Neural crest cell (in vitro differentiated cells): ENCODE measurements at regions not wholly inside any gene's neighbourhood (a gene's known extent, or its start where the extent isn't known, plus 50 kb on each side); places are given as distances from the start of the nearest gene placed in this dataset.

Source experiments
- DNase-seq: peaks from one replicate; pipeline ENCODE4 v3.0.0; 2021; ENCODE audit warnings: low read depth, mixed read lengths, low spot score
- H3K27ac Mint-ChIP-seq: one replicate; pipeline ENCODE4 v1.8.0; 2021; ENCODE audit warnings: mild to moderate bottlenecking, mixed read lengths; ENCODE audit not compliant: unreplicated experiment
- H3K27me3 Mint-ChIP-seq: 2 replicates; pipeline ENCODE4 v1.8.0; 2021; ENCODE audit warnings: low read depth, mild to moderate bottlenecking, mixed read lengths
- H3K36me3 Mint-ChIP-seq: 2 replicates; pipeline ENCODE4 v1.8.0; 2021; ENCODE audit warnings: low read depth, mild to moderate bottlenecking, mixed read lengths
- H3K4me1 Mint-ChIP-seq: 2 replicates; pipeline ENCODE4 v1.8.0; 2021; ENCODE audit warnings: mixed read lengths
- H3K4me3 Mint-ChIP-seq: one replicate; pipeline ENCODE4 v1.8.0; 2021; ENCODE audit warnings: mild to moderate bottlenecking, mixed read lengths
- H3K9me3 Mint-ChIP-seq: 2 replicates; pipeline ENCODE4 v1.8.0; 2021; ENCODE audit warnings: mixed read lengths
- TF ChIP-seq, protein P1 (sequence below): fragments of 200-600 bp; sonication (generic); conservative IDR thresholded peaks from 2 replicates; pipeline ENCODE4 v1.5.0; 2021; ENCODE audit warnings: antibody characterized with exemption, mild to moderate bottlenecking

DNA sequence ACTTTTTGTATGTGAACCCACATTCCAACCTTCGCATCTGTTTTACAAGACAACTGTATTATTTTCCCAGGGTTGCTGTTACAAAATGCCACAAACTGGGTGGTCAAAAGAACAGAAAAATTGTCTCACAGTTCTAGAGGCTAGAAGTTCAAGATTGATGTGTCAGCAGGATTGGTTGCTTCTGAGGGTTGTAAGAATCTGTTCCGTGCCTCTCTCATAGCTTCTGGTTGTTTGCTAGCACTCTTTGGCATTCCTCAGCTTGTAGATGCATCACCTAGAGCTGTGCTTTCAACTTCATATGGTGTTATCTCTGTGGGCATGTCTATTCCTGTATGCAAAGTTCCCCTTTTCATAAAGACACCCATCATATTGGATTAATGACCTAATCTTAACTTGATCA lies 1067.2 kb downstream of the EPHA7 start:
- Mint-ChIP-seq H3K4me1 (no peaks in the 10 kb centered on the region), H3K9me3 (peaks cover 2% of the 10 kb centered on the region), H3K27ac (no peak overlapping the region), H3K4me3 (no peak overlapping the region), H3K27me3 (no peaks in the 10 kb centered on the region), H3K36me3 (no peaks in the 10 kb centered on the region)
- no peak for DNase-seq
- TF ChIP-seq, protein P1, sequence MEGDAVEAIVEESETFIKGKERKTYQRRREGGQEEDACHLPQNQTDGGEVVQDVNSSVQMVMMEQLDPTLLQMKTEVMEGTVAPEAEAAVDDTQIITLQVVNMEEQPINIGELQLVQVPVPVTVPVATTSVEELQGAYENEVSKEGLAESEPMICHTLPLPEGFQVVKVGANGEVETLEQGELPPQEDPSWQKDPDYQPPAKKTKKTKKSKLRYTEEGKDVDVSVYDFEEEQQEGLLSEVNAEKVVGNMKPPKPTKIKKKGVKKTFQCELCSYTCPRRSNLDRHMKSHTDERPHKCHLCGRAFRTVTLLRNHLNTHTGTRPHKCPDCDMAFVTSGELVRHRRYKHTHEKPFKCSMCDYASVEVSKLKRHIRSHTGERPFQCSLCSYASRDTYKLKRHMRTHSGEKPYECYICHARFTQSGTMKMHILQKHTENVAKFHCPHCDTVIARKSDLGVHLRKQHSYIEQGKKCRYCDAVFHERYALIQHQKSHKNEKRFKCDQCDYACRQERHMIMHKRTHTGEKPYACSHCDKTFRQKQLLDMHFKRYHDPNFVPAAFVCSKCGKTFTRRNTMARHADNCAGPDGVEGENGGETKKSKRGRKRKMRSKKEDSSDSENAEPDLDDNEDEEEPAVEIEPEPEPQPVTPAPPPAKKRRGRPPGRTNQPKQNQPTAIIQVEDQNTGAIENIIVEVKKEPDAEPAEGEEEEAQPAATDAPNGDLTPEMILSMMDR: no peak

DNA sequence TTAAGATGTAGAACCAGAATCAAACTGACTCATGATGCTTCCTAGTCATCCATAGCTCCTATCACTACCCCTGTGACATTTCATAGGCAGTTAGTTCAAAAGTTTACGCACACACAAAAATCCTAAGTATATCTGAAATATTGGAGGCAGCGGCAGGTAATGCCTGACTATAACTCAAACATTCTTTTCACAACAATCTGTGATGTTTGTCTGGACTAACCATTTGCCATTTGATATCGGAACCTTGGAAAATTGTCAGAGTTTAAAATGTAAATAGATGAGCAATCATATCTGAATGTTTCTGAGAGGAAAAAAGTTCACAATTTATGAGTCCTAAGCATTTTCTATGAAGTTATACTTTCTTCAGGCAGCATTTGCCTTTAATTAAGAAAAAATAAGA lies 1078.2 kb downstream of the EPHA7 start:
- no peaks in the 10 kb centered on the region for H3K4me1 Mint-ChIP-seq
- DNase-seq: no peak
- H3K27me3 Mint-ChIP-seq: no peaks in the 10 kb centered on the region
- H3K4me3 Mint-ChIP-seq: no peak overlapping the region
- no peaks in the 10 kb centered on the region for H3K9me3 Mint-ChIP-seq
- H3K36me3 Mint-ChIP-seq: no peaks in the 10 kb centered on the region
- H3K27ac Mint-ChIP-seq: no peak overlapping the region
- TF ChIP-seq, protein P1: no peak

DNA sequence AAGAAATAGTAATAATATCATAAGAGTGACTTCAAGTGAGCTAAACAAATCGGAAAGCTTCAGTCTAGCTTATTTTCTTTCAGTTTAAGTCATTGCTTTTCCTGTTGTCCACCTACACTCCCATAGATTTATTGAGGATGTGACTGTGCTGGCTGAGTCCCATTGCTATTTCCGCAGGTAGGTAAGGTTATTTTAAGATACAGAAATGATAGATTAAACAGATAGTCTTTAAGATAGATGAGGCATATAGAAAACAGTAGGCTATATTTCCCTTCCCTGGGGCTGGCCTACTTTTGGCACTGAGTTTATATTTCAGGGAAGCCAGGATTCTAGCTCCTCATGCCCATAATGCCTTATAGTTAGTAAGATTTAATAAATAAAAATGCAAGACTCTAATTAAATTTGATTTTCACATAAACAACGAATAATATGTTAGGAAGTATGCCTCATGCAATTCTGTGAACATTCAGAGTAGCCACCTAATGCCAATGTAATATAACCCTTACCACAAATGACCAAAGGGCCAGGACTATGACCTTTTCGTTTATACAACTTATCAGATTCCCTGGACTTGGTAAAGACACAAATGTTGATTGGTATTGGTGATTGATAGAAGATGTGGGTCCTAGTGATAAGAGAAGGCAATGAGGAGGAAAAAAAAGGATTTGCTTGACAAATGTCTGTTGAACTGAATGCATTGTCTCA lies 1079.3 kb downstream of the EPHA7 start:
- Mint-ChIP-seq H3K36me3 (no peaks in the 10 kb centered on the region), H3K27me3 (no peaks in the 10 kb centered on the region), H3K9me3 (no peaks in the 10 kb centered on the region), H3K4me3 (no peak overlapping the region), H3K27ac (no peak overlapping the region), H3K4me1 (no peaks in the 10 kb centered on the region)
- DNase-seq: no peak
- TF ChIP-seq, protein P1: no peak

DNA sequence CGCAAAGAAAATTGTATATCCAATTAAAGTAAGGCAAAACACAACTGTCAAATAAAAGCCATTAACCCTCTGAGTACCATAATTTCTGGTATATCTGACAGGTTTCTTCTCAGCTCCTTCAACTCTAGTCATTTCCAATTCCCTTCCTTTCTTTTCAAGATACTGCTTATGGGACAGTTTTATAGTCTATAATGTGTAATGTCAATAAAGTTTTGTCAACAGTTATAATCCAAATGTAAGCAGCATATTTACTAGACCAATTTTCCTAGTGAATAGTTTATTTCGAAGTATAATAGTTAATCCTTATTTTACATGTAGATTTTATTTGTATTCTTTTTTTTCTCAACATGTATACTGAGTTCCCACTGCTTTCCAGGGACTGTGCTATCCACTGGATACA lies 1081.8 kb downstream of the EPHA7 start:
- H3K27me3 Mint-ChIP-seq: no peaks in the 10 kb centered on the region
- TF ChIP-seq, protein P1: no peak
- H3K4me1 Mint-ChIP-seq: no peaks in the 10 kb centered on the region

DNA sequence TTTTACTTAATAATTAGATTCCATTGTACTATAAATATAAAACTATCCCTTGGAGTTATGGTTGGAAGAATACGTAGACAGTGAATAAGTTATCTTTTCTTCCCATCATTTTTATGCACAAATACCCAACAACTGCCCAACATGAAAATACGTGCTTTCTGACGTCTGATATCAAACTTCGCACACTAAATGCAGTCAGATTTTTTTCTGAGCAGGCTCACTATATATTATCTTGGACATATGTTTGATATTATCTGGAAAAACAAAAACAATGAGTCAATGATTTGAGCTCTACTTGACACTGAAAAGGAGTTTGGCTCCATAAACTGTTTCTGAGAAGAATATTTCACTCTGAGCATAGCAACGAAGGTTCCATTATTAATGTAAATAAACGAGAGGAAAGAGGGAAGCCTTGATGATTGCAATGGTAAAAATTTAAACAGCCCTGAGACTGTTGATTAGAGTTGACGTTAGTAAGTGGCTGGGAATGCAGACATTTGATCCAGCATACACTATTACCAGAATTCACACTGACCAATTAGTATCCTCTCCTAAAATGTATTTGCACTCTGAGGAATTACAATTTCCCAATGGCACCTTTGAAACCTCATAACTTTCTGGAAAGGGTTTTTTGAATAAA lies 1090.0 kb downstream of the EPHA7 start:
- Mint-ChIP-seq H3K27ac (no peak overlapping the region), H3K36me3 (no peaks in the 10 kb centered on the region), H3K4me1 (no peaks in the 10 kb centered on the region)

More for the DNA sequence above, 1081.8 kb downstream of the EPHA7 start:
- Mint-ChIP-seq H3K27ac (no peak overlapping the region), H3K4me3 (no peak overlapping the region), H3K36me3 (no peaks in the 10 kb centered on the region), H3K9me3 (no peaks in the 10 kb centered on the region)
- DNase-seq: no peak

More for the DNA sequence above, 1090.0 kb downstream of the EPHA7 start:
- no peak for DNase-seq
- TF ChIP-seq, protein P1: no peak
- H3K9me3 Mint-ChIP-seq: no peaks in the 10 kb centered on the region
- no peak overlapping the region for H3K4me3 Mint-ChIP-seq
- H3K27me3 Mint-ChIP-seq: no peaks in the 10 kb centered on the region
